Ectodermal cell (in vitro differentiated cells): ENCODE measurements at regions not wholly inside any gene's neighbourhood (a gene's known extent, or its start where the extent isn't known, plus 50 kb on each side); places are given as distances from the start of the nearest gene placed in this dataset.
A peak's percentile ranks its signal among the peaks of the same experiment; 100 is the strongest.

Experiments used
- H3K27ac ChIP-seq: 2 replicates; pipeline ENCODE4 v1.7.0; 2013; ENCODE audit warnings: mild to moderate bottlenecking, low read depth, low read length; ENCODE audit not compliant: insufficient read depth, poor library complexity, severe bottlenecking
- H3K27me3 ChIP-seq: 2 replicates; pipeline ENCODE4 v1.7.0; 2013; ENCODE audit warnings: mild to moderate bottlenecking, low read length; ENCODE audit not compliant: insufficient read depth, control insufficient read depth, poor library complexity, severe bottlenecking
- H3K36me3 ChIP-seq: one replicate; pipeline ENCODE4 v1.7.0; 2013; ENCODE audit warnings: low read length; ENCODE audit not compliant: control insufficient read depth, insufficient read depth
- H3K4me1 ChIP-seq: one replicate; pipeline ENCODE4 v1.7.0; 2013; ENCODE audit warnings: low read length; ENCODE audit not compliant: control insufficient read depth, insufficient read depth
- H3K4me3 ChIP-seq: 2 replicates; pipeline ENCODE4 v1.7.0; 2013; ENCODE audit warnings: low read depth, low read length, control low read depth; ENCODE audit not compliant: insufficient read depth
- H3K9me3 ChIP-seq: 2 replicates; pipeline ENCODE4 v1.7.0; 2013; ENCODE audit warnings: mild to moderate bottlenecking, low read length, moderate library complexity; ENCODE audit not compliant: control insufficient read depth
- WGBS, 2 experiments: methylation state at CpG; one replicate each; pipeline ENCODE4 v1.1.7; 2013; ENCODE audit warnings: missing lambda C conversion rate in 2 of 2; 5-methylcytosine and 5-hydroxymethylcytosine counted together

GRCh38 chr9:134538856-134539566, 102.6 kb upstream of the COL5A1 start:
- Histone ChIP-seq H3K27me3 (no peaks in the 10 kb centered on the region), H3K4me1 (no peaks in the 10 kb centered on the region), H3K36me3 (no peaks in the 10 kb centered on the region), H3K27ac (no peak overlapping the region), H3K9me3 (no peaks in the 10 kb centered on the region), H3K4me3 (no peak overlapping the region)
- WGBS, 2 experiments, result 94 to 96% methylated on average over 21 of the region's 21 CpGs

GRCh38 chr9:134539586-134540194, 101.9 kb upstream of the COL5A1 start:
- H3K36me3 ChIP-seq, result no peaks in the 10 kb centered on the region
- no peaks in the 10 kb centered on the region for H3K9me3 ChIP-seq
- WGBS, 2 experiments, result 88 to 91% methylated on average over 11 of the region's 11 CpGs
- H3K4me1 ChIP-seq, result peaks cover 5% of the 10 kb centered on the region
- no peak overlapping the region for H3K27ac ChIP-seq
- H3K4me3 ChIP-seq, result no peak overlapping the region
- no peaks in the 10 kb centered on the region for H3K27me3 ChIP-seq

- Histone ChIP-seq H3K27me3 (no peaks in the 10 kb centered on the region), H3K9me3 (no peaks in the 10 kb centered on the region), H3K36me3 (no peaks in the 10 kb centered on the region), H3K4me3 (no peak overlapping the region), H3K27ac (no peak overlapping the region), H3K4me1 (peaks cover 8% of the 10 kb centered on the region)
- WGBS, 2 experiments, result 94 to 97% methylated on average over 19 of the region's 19 CpGs
Observed at GRCh38 chr9:134540276-134541096, 101.1 kb upstream of the COL5A1 start.

DNA sequence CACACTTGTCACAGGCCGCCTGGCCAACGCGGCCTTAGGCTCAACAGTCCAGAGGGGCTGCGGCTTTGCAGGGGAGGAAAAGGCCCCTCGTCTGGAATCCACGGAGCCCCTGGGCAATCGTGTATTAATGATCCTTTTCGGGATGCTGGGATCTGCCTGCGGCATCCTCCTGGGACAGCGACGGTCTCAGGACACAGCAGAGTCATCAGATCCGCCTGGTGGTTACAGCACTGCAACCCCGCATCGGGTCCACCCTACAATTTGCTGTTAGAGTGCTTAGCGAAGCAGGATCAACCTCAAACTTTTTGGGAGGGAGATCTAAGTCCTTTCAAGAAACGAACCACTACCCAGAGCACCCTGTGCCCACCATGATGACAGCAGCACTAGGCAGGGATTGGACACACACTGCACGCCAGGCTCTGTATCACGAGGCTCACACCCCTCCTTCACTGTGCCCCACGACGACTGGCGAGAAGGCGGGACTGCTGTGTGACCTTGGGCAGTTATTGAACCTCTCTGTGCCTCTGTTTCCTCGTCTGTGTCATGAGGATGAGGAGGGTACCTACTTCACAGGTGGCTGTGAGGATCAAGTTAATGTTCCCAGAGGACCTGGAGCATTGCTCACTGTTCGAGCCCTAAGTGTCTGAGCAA, 100.4 kb upstream of the COL5A1 start:
- no peaks in the 10 kb centered on the region for H3K36me3 ChIP-seq
- H3K4me3 ChIP-seq, result no peak overlapping the region
- 95% methylated on average over 24 of the region's 24 CpGs for WGBS, 2 experiments
- no peaks in the 10 kb centered on the region for H3K27me3 ChIP-seq
- no peaks in the 10 kb centered on the region for H3K9me3 ChIP-seq
- peaks cover 14% of the 10 kb centered on the region for H3K4me1 ChIP-seq
- no peak overlapping the region for H3K27ac ChIP-seq

DNA sequence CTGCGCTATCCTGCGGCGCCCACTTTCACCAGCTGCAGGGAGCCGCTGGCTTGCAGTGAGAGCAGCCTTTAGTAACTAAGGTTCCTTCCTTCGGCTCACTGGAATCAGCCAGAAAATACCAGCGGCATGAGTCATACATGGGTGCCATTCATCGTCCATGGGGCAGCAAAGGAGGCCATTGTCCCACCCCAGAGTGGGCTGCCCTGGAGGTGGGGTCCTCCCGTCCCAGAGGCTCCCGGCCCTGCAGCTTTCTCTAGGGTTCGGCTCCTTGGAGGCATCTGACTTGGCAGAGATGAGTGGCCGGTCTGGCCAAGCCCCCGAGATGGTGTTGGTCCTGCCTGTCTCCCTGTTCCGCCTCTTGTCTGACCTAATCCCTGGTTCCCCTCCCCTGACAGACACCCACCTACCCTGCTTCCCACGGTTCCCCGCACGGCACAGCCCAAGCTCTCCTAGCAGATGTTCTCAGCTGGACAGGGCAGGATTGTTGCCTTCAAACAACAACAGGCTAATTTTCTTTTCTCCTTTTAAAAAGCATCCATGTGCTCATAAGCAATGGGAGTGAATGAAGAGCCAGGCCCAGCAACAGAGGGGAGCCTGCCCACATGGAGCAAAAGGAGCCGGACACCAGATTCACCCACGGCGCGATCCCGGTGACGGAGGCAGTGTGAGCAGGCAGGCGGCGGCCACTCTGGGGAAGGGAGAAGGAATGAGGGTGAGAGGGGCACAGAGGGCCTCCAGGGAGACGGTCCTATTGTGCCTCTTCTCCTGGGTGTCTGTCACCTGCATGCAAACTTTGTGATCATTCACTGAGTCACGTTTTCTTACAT, 97.0 kb upstream of the COL5A1 start:
- Histone ChIP-seq H3K4me1 (peaks cover 23% of the 10 kb centered on the region), H3K4me3 (no peak overlapping the region), H3K27me3 (no peaks in the 10 kb centered on the region), H3K27ac (peak overlapping the region; percentile 66), H3K9me3 (no peaks in the 10 kb centered on the region), H3K36me3 (no peaks in the 10 kb centered on the region)
- WGBS, 2 experiments, result 59 to 69% methylated on average over 26 of the region's 26 CpGs

- Histone ChIP-seq H3K27ac (no peak overlapping the region), H3K4me3 (no peak overlapping the region), H3K27me3 (no peaks in the 10 kb centered on the region), H3K36me3 (no peaks in the 10 kb centered on the region), H3K4me1 (peaks cover 23% of the 10 kb centered on the region), H3K9me3 (no peaks in the 10 kb centered on the region)
- 94 to 95% methylated on average over 7 of the region's 7 CpGs for WGBS, 2 experiments
Observed at GRCh38 chr9:134545215-134545542, 96.4 kb upstream of the COL5A1 start.

DNA sequence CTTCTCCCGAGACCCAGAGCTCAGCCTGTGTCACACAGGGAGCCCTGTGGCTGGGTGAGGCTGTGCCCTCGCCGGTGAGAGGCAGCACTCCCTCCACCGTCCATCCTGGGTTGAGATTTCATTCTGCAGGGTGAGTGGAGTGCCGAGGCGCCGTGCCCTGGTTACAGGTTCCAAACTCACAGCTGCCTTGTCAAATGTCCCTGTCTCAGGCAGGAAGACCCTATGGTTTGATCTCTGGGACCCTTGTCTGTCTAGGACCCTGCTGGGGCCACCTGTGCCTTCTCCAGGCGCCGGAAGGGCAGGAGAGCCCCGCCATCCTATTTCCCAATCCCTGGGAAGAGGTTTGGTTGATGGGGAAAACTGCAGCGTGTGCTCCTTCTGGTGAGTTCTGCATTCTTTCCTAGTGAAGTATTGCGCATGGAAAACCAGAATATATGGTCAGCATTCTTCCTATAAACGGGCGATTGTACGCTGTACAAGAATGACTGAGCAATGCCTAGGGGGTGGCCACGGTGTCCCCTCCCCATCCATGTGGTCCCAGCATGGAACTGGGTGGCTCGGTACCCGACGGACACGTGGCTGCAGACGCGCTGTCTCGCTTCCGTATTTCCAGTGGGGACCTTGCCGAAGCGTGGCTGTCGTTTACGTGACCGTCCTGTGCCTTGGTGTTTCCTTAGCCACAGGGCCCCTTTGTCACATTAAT, 95.9 kb upstream of the COL5A1 start:
- H3K9me3 ChIP-seq, result no peaks in the 10 kb centered on the region
- 89 to 91% methylated on average over 29 of the region's 29 CpGs for WGBS, 2 experiments

DNA sequence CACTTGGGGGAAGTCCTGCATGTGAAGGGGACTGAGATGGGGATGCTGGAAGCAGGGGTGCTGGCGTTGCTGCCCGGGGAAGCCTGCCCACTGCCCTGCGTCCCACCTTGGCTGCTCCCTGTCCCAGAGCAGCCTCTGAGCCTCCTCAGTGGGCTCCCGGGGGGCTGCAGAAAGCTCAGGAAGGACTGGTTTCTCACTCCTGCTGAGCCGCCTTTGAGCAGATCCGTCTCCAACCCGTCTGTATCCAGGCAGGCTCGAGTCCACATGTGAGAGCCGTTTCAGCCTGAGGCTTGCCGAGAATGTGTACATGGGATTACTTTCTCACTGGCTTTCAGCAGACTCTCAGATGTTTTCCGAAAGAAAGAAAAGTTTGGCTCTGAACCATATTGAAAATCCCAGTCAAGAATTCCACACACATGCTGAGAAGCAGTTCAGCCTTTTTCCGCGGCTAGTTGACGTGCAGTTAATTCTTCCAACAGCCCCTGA, 95.3 kb upstream of the COL5A1 start:
- Histone ChIP-seq H3K4me1 (peaks cover 23% of the 10 kb centered on the region), H3K9me3 (no peaks in the 10 kb centered on the region), H3K36me3 (no peaks in the 10 kb centered on the region), H3K27me3 (no peaks in the 10 kb centered on the region), H3K4me3 (no peak overlapping the region), H3K27ac (peak overlapping the region; percentile 6)
- 72 to 74% methylated on average over 14 of the region's 14 CpGs for WGBS, 2 experiments

More for the DNA sequence above, 95.9 kb upstream of the COL5A1 start:
- H3K27ac ChIP-seq, result no peak overlapping the region
- no peak overlapping the region for H3K4me3 ChIP-seq
- H3K4me1 ChIP-seq, result peaks cover 23% of the 10 kb centered on the region
- H3K36me3 ChIP-seq, result no peaks in the 10 kb centered on the region
- H3K27me3 ChIP-seq, result no peaks in the 10 kb centered on the region

- 93 to 94% methylated on average over 10 of the region's 10 CpGs for WGBS, 2 experiments
- Histone ChIP-seq H3K36me3 (no peaks in the 10 kb centered on the region), H3K4me3 (no peak overlapping the region), H3K27me3 (no peaks in the 10 kb centered on the region), H3K27ac (no peak overlapping the region), H3K4me1 (peaks cover 23% of the 10 kb centered on the region), H3K9me3 (no peaks in the 10 kb centered on the region)
Observed at GRCh38 chr9:134546746-134547145, 94.9 kb upstream of the COL5A1 start.
